HG02885 (cell line): ENCODE measurements at regions not wholly inside any gene's neighbourhood (a gene's known extent, or its start where the extent isn't known, plus 50 kb on each side); places are given as distances from the start of the nearest gene placed in this dataset.
"Not testable (repeated sequence)": the region's sequence is repeated elsewhere in the genome, so short reads cannot be mapped to it uniquely, and the experiment has no call there.

Experiments
- ATAC-seq: cut with Tn5 transposase; IDR thresholded peaks from one replicate; pipeline ENCODE4 v1.9.1; 2021; ENCODE audit warnings: mild to moderate bottlenecking; ENCODE audit not compliant: unreplicated experiment, poor library complexity

DNA sequence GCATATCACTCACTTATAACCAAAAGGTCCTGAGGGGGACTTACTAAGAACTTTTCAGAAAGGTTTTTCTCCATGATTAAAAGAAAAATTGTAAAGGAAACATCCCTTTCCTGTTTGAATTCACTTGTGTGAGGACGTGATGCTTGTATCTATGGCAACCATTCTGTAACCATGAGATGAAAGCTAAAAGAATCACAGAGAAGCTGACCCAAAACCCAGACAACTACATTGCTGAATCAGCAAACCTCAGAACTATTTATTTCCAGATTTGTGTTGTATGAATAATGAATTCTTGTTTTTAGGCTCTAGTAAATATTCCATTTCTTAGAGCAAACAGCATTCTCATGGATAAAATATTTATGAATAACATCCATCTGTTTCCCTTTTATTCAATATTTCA lies 91.2 kb downstream of the RCHY1 start:
- no peak for ATAC-seq

DNA sequence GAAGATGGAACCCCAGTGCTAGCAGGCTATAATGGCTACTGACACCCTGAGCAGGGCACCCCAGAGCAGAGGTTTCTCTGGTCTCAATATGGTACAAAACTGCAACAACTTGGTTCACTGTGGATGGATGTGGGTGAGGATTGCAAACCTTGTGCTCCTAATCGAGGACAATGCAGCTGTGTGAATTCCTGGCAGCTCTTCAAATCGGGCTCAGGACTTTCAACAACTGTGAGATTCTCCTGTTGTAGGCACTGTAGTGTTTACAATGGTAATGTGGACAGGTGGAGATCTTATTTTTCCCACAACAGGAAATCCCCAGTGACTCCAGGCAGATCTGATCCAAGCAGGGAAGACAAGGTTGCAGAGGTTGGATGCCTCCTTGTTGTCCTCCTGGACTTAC lies 101.5 kb downstream of the RCHY1 start:
- no peak for ATAC-seq

DNA sequence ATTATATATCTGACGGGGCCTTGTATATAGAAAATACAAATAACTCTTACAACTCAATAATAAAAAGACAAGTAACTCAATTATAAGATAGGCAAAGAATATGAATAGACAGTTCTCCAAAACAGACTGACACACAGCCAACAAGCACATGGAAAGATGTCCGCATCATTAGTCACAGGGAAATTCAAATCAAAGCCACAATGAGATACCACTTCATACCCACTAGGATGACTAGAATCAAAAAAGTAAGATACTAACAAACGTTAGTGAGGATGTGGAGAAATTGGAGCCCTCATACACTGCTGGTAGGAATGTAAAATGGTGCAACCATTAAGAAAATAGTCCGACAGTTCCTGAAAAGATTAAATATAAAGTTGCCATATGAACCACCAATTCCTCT lies 115.7 kb downstream of the RCHY1 start:
- ATAC-seq, result no peak

DNA sequence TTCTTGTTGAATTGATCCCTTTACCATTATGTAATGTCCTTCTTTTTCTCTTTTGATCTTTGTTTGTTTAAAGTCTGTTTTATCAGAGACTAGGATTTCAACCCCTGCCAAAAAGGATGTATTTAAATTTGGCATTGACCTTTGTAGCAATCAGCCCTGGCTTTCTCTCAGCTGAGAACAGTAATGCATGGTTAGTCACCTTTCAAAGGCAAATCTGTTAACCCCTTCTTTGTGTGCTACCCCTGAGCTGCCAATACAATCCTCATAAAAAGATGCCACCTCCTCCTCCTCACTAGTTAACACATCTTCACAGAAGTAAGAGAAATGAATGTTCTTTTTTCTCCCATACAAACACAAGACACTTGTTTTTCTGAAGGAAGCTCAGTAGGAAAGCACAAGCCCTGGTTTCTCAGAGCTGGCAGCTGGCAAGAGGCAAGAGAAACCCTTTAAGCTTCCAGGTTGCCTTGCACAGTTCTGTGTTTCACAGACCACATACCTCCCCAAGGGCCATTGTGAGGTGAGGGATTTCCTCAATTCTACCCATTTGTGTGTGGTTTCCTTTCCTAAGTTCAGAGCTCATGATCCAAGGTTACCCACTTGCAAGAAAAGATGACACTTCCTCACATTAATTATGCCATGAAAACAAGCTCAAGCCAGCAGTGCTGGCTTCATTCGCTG lies 122.6 kb downstream of the RCHY1 start:
- no peak for ATAC-seq

DNA sequence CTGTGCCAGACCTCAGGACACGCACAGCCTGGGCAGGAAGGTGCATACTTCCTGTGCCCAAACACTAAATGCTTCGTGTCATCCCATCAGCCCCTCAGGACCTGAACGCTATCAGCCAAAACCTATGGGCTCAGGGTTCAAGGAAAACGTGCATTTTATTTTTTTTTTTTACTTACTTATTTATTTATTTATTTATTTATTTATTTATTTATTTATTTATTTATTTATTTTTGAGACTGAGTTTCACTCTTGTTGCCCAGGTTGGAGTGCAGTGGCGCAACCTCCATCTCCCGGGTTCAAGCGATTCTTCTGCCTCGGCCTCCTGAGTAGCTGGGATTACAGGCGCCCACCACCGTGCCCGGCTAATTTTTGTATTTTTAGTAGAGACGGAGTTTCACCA lies 127.8 kb downstream of the RCHY1 start:
- not testable (repeated sequence) for ATAC-seq

DNA sequence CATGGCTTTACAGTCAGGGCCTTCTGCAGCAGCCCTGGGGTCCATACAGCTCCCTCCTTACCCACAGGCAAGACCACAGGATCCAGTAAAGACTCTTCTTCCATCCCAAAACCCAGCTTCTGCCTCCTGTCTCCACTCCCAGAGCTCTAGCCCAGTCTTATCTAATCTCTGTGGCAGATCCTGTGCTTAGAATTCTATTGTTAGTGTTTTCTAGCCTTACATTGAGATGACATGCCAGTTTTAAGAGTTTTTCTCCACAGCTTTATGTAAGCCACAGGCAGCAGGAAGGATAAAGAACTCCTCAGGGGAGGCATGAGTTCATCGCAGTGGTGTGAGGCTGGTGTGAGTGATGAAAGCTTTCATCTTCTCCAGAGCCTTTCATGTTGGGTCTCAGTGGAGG lies 129.1 kb downstream of the RCHY1 start:
- ATAC-seq, result no peak

DNA sequence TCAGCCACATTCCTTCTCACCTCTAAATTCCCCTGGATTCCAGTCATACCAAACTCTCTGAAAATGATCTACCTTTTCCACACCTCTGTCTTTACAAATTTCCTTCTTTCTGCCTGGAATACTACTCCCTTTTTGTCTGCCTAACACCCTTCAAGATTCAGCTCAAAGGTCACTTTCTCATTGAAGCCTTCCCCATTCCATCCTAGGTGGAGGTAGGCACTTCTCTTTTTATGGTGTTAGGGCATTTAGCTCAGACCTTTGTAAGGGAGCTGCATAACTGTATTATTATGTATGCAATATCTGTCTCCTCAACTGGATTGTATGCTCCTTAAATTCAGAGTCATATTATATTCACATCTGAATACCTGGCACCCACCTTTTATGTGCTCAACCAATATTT lies 137.7 kb downstream of the RCHY1 start:
- ATAC-seq, result no peak

DNA sequence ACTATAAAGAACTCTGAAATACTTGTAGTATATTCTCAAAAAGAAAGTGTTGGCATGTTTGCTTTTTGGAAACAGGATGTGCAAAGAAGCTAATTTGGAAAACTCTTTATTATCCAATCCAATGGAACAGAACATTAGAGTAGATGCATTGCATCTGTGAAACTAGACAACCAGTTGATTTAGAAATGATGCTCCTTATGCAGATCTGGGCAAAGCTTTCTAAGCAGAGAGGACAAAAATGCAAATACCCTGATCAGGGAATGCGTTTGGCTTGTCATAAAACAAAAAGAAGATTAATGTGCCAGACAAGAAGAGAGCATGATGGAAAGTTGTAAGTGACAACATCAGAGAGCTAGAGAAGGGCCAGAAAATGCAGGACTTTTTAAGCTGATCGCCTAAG lies 142.3 kb downstream of the RCHY1 start:
- no peak for ATAC-seq

DNA sequence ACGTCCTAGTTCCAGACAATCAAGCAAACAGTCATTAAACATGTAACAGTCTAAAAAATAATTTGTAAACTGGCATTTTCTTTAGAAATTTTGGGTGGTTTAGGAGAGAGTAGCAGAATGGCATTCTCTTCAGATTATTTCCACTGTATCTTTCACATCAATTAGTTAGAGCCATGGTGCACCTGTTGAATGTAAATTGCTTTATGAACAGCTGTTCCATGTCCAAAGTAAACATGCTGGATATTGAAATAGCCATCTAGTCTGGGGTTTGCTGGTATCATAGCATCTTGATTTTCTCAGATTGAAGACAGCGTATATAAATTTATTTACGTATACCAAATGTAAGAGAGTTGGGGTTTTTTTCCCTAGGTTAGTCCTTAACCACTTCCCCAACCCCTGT lies 143.6 kb downstream of the RCHY1 start:
- ATAC-seq, result no peak

DNA sequence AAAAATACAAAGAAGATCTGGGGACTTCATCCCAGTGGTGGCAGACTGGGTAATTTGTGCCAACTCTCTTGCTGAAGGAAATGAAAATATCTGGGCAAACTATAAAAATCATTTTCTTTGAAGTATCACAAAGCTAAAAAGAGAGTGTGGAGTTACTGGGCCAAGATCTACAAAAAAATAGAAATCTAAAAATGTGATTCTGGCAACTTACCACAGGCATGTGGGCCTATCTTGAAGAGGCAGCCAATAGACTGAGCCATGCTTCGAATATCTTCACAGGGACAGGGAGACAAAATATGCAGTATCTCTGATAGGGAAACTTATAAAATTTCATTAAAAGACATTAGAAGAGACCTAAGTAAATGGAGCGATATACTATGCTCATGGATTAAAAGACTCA lies 168.8 kb downstream of the RCHY1 start:
- no peak for ATAC-seq

DNA sequence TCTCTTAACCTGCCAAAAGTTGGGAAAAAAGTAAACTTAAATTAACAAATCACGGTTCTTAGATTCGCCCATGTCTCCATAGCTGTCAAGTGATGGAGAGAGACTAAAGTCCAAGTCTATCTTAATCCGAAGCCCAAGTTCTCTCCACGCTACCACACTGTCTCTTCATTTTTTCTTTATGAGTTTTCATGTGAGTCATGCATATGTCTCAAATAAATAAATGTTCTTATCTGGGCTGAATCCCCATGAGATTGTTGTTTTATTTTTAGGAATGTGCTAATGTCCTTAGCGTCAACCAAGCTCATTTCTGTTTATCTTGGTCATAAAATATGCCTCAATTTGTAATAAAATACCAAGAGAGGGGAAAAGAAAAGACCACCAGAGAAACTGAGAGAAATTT lies 169.3 kb downstream of the RCHY1 start:
- ATAC-seq, result no peak

DNA sequence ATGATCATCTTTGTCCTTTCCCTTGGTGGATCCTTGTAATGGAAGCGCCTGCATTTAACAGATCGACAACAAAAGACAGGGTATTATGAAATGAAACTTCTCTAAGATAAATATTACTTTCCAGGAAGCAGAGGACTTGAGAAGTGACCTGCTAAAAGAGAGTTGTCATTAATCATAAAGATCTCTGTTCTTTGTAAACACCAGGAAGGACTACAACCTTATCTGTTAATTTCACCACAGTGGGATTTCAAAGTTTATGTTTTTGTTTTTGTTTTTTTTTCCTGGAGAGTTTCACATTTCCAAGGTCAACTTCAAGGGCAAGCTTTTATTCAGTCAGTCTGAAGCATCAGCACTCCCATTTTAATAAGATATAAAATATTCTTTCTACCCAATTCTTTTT lies 170.9 kb downstream of the RCHY1 start:
- no peak for ATAC-seq

DNA sequence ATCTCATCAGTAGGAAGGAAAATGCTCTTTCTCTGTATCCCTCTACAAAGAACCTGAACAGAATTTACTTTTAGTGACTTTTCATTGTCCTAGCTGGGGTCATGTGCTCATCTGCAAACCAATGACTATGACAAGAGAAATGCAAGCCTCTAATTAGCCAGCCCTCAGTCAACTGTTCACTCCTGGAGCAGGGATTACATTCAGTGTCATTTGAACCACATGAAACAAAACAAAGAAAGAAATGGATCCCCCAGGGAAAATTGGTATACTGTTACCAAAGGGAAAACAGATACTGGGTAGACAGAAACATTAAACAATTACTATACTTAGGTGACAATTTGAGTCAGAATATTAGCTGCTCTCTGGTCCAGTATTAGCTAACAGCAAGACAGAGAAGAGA lies 173.6 kb downstream of the RCHY1 start:
- ATAC-seq, result no peak

DNA sequence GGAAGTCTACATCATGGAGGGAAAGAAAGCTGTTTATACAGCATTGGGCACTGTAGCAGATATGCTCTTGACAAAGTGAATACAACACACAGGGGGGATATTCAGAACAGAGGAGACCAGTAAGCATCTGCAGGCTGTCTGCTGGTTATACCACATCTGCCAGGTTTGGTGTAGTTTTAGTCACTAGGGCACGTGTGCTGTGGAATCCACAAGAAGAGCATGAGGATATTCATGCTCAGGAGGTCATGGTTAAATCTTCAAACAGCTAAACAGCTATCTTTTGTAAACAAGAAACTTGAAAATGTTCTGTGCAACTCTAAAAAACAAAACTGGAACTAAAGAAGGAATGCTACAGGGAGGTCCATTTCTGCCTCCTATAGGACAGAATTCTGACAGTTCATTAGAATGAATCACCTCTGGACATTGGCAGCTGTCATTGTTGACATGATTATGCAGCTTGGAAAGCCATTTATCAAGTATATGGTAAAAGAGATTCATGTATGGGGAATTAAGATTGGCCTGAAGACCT lies 175.8 kb downstream of the RCHY1 start:
- no peak for ATAC-seq

DNA sequence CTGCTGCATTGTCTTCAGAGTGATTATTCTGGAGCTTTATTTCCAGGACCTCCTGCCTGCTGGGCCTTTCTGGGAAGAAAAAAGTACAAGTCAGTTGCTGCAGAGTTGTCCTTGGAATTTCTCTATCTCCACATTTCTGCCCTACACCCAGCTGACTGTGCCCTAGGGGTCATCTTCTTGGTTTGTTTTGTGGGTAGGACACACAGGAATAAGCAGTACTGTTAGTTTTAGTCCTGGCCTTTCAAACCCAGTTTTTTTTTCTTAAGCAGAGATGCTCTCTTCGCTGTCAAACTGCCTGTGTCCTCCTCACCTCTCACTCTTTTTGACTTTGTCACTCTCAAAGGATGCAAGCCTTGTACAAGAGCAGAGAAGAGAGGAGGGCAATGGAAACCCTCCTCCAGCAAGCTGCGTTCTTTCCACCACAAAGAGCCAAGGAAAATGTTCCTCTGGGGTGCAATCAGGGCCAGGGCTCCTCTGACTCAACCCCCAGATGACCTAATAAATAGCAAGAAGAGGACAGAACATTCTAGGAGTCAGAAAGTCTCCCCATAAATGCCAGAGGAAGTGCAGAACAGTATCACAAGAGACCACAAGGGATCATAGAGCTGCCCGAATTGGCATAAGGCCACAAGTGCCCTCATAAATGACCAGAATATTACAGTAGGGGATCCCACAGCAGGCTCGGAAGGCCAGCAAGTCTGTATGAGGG lies 186.2 kb downstream of the RCHY1 start:
- ATAC-seq, result no peak

DNA sequence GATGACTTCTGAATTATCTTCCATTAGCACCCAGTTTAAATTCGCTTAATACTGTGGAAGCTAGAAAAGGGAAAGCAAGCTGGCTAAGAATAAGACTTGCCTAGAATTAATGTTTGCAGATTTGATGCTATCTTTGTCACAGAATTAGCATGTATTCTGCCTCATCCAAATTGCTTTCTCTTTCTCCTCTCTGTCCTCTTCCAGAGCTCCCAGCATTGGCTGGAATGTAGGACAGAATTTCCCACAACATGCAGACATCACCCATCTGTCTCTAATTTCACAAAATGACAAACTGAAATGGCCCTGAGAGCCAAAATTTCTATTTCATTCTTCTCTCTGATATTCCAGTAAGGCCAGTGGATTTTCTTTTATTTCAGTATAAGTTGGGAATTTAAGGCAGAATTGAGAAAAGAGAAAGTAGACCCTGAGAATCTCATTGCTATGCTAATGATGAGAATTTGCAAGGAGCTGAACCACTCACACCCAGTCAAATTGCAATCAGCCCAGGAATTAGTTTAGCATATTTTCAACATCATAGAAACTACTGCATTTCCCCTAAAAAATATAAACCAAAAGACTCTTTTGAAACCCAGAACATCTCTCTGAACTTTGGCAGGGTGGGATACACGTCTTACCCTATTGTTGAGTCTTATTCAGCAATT lies 188.8 kb downstream of the RCHY1 start:
- ATAC-seq, result no peak

DNA sequence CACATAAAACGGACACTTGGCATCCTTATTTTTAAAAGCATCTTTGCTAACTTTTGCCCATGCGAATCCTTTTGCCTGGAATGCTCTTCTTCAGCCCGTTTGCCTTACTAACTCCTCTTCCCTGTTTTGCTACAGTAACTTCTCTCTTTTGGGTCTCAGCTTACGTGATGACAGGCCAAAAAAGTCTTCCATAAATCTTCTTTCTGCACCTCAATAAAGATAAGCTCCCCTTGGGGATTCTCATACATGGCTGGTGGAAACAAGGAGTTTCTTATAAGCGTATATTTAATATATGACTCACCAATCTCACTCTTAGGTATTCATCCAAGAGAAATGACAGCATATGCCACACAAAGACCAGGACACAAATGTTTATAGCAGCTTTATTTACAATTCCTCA lies 192.7 kb downstream of the RCHY1 start:
- ATAC-seq, result no peak

DNA sequence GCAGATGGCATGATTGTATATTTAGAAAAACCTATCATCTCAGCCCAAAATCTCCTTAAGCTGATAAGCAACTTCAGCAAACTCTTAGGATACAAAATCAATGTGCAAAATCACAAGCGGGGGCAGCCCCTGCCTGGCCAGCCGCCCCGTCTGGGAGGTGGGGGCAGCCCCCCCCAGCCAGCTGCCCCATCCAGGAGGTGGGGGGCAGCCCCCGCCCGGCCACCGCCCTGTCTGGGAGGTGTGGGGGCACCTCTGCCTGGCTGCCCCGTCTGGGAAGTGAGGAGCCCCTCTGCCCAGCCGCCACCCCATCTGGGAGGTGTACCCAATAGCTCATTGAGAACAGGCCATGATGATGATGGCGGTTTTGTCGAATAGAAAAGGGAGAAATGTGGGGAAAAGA lies 196.6 kb downstream of the RCHY1 start:
- ATAC-seq, result not testable (repeated sequence)

DNA sequence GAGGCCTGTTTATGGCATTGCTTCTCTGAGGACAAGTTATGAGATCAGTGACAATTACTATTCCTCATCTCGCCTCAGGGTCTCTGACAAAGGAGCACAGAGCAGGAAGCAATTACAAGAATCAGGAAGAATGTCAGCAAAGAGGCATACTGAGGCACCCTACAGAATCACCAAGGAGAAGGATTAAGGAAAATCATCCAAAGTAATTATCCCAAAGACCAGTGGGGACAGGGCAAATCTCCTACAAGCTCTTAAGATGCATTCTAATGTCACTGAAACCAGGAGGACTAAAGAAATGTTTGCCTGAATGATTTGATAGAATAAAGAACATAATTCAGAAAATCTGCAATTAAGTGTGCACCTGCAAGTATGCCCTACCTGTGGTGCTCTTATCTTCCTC lies 206.2 kb downstream of the RCHY1 start:
- no peak for ATAC-seq

DNA sequence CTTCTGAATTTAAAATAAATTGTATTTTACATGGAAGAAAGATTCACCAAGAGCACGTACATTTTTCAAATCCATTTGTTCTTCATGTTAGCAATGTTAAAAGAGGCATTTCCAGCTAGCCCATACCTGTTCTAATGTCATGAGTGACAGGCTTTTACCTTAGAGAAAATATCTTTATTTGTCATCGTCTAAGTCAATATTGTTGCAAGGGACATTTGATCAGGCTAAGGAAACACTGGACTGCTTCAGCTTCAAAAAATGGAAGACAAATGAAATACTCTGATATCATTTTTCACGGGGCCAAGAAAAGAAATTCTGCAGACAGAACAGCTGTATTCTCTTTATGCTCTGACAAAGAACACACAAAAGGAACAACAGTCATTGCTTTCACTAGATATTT lies 207.7 kb downstream of the RCHY1 start:
- ATAC-seq, result no peak

DNA sequence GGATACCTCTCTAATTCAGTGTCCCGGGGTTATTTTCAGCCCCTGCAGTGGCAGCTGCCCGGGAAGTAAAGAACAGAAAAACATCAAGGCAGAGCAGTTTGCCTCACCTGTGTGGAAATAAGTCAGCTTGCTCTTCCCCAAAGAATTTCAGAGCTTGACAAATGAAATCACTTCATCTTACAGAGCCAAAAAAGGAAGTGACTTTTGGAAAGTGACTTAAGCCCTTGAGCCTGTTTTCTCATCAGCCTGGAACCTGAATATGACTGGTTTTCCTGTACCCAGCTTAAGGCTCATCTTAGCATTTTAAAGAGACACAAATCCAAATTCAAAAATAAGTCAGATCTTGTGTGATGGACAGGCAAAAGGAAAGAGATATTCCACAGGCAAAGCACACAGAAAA lies 211.6 kb downstream of the RCHY1 start:
- no peak for ATAC-seq
